NCI-H345 treated with DMSO at 0.1 percent for 48 hours (cell line): ENCODE measurements at regions not wholly inside any gene's neighbourhood (a gene's known extent, or its start where the extent isn't known, plus 50 kb on each side); places are given as distances from the start of the nearest gene placed in this dataset.

ENCODE experiments used
- DNase-seq: peaks from one replicate; lab custom pipeline; 2025; ENCODE audit not compliant: unreplicated experiment; lab: John Stamatoyannopoulos, UW

DNA sequence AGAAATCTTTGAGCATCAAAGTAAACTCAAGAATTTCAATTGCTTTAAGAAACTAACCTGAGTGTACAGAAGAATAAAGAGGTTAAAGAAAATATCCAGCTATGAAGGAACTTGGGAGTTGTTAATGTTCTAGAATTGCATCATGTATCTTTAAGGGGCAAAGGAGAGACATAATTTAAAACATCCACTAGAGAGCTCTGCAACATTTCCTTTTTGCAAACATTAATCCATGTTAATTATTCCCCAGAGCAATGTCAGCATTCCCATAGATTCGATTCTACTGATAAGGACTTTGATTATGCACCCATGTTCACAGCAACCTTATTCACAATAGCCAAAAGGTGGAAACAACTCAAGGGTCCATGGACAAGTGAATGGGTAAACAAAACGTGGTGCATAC is 80.2 kb upstream of the SORBS2 start:
- no peak for DNase-seq

DNA sequence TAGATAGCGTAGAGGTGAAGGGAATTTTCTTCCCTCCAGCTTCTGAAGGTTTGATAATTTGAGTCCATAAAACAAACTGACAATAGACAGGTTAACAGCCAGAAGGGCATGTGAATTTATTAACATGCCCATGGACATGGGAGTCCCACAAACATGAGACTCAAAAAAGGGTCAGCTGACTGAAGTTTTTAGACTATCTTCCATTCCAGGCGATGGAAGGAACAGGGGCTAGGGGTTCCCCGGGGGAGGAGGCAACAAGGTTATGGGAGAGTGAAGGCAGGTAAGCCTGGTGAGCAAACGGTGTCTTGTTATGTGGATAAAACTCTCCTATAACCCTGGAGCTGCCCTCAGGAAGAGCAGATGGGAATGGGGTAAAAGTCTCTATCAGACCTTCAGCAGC is 81.5 kb upstream of the SORBS2 start:
- DNase-seq = no peak

DNA sequence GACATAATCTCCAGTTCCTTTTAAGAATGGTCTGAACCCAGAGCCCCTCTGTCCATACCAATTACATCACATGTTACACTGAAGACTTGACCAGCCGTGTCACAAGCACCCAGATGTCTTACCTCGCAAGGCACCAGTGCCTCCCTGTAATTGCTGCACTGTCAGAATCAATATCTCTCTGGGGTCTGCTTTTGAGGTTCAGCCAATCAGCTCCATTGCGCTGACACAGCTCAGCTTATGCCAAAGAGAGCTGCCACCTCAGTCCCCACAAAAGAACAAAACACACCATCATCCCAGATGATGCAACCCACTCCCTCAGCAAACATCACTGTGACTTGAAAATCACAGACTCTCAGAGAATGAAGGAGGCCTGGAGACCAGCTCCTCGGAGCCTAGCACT is 82.5 kb upstream of the SORBS2 start:
- DNase-seq = no peak

- no peak for DNase-seq
Measured at GRCh38 chr4:185895351-185895750, 83.4 kb upstream of the SORBS2 start.

- no peak for DNase-seq
Measured at GRCh38 chr4:185895866-185896265, 83.9 kb upstream of the SORBS2 start.

DNA sequence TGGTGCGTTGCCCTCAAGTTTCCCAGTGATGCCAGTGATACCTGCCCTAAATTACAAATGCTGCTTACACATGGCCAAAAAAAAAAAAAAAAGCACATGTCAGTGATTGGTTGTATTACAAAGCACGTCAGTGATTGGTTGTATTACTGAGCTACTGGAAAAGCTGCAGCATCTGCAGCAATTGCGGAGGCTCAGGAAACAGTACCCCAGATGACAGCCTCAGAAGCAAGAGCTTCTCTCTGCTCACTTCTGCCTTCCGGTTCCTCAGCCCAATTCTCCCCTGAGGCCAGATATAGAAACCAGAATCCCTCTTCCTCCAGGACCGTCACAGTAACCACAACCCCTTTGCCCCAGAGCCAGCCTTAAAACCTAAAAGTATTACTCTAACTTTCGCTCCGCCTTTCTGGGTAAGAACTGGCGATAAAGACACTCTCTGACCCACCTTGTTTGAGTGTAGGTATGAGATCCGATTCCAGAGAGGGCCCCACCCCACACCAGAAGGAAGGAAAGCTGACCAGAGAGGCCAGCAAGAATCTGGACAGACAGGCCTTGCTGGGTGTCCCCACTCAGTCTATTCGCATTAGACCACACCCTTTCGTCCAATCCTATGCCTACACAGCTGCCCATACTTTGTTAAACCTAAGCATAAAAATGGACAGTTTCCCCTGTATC is 85.0 kb upstream of the SORBS2 start:
- no peak for DNase-seq

- DNase-seq = no peak
Measured at GRCh38 chr4:185898413-185898812, 86.4 kb upstream of the SORBS2 start.

DNA sequence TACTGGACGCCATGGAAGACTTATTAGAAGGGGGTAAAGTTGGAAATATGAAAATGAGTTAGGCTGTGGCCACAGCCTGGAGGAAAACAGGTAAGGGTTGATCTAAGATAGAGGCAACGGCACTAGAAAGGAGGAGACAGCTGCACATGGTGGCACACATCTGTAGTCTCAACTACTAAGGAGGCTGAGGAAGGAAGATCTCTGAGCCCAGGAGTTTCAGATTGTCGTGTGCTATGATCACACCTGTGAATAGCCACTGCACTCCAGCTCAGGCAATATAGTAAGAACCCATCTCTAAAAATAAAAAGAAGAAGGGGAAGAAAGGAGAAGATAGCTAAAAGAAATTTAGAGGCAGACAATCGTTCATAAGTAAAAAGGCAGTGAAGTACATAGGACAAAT is 87.8 kb upstream of the SORBS2 start:
- no peak for DNase-seq

DNA sequence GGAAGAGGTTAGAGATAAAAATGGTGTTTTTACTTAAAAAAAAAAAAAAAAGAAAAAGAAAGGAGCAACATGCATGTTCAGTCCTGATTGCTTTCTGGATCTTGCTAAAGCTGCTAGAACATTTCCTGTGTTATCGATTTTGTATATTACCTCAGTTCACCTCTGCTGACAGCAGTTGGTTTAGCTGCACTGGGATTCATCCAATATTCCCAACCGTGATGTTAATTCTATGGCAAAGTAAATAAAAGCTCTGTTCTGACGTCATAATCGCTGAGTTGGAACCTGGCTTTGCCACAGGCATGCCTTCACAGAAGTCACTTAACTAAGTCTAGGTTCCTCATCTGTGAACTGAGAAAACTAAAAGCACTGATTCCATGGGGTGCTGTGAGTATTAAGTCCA is 90.7 kb upstream of the SORBS2 start:
- no peak for DNase-seq

GRCh38 chr4:185903205-185903604 is 91.2 kb upstream of the SORBS2 start:
- no peak for DNase-seq

- no peak for DNase-seq
Measured at GRCh38 chr4:185904381-185904780, 92.4 kb upstream of the SORBS2 start.

GRCh38 chr4:185909972-185910371 is 98.0 kb upstream of the SORBS2 start:
- DNase-seq = no peak

GRCh38 chr4:185911556-185912064 is 99.6 kb upstream of the SORBS2 start:
- DNase-seq = no peak

DNA sequence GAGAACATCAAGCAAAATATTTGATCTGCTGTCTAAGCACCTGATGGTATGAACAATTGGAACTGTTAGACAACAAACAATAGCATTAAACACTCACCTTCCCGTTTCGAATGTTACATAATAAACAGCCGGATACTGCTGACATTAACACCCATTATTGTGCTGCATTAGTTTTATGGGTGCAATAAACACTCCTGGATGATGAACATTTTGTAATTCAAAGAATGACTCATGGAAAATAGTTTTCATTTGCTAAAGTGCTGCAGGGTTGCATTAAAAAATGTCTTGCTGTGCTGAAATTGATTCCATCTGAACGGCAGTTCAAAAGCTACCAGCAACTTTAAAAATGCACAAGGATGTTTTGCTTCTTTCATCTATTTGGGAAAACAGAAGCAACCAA is 100.8 kb upstream of the SORBS2 start:
- DNase-seq = peak; percentile 16

DNA sequence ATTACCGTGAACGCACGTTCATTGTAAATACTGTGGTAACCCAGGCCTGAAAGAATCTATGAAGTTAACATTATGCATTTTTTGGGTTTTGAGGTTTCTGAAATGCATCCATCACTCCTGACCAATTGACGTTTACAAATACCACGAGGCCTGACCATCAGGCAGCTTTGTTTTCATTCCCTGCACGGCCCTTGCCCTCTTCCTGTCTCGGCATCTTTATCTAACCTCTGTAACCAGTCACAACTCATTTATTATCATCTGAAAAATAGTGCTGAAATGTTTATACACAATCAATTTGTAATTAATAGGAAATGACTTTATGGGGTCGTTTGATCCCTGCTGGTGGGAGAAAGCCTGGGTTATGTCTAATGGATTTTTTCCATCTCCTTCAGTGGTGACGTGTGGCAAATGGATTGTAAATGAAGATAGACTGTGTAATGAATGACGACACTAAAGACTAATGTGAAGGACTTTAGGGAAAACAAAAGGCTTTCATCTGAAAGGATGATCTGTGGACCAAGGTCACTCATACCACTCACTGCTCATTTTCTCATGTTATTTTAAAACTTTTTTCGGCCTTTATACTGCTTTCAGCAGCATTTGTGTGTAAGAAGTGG is 102.7 kb upstream of the SORBS2 start:
- no peak for DNase-seq

- no peak for DNase-seq
Measured at GRCh38 chr4:185915271-185915670, 103.3 kb upstream of the SORBS2 start.

DNA sequence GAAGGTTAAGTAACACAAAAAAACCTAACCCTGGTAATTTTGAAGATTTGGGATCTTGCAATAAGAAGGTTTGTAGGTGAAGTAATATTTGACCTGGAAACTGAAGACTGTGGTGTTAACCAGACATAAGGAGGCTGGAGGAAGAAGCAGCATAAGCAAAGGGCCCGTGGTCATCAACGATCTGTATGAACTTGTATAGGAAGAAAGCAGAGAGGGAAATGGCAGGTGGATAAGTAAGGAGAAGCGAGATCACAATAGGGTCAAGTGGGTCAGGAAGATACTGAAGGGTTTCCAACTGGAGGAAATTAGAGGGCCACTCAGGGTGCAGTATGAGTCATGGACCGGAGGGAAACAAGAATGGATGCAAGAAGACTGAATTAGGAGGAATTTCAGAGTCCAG is 103.8 kb upstream of the SORBS2 start:
- no peak for DNase-seq

DNA sequence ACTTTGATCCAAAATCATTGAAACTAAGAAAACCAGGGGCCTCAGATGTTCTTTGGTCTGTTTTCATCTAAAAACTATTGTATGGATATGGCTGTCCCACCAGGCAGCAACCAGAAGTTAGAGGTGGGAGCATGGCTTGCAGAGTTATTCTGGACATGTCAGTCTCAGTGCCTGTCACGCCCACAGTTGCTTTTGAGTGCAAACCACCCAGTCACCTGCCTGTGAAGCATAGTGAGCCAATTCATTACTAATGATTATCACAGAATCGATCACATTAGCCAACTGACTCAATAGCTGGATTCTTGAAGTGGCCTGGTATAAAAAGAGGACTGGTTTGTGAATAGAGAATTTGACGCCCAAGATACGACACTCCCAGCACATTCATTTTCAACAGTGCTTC is 104.2 kb upstream of the SORBS2 start:
- no peak for DNase-seq

DNA sequence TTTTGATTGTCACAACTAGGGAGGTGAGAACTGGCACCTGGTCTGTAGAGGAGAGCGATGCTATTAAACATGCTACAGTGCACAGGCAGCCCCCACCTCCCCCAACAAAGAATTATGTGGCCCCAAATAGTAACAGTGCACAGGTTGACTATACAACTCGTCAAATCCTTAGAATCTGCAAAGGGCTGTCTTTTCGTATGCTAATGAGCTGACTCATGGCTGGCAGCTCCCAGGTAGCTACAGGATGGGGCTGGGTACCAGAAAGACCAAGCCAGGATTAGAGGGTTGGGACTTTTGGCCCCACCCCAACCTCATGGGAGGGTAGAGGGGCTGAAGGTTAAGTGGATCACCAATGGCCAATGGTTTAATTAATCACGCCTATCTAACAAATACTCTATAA is 104.7 kb upstream of the SORBS2 start:
- DNase-seq = no peak

GRCh38 chr4:185919107-185919506 is 107.1 kb upstream of the SORBS2 start:
- no peak for DNase-seq

DNA sequence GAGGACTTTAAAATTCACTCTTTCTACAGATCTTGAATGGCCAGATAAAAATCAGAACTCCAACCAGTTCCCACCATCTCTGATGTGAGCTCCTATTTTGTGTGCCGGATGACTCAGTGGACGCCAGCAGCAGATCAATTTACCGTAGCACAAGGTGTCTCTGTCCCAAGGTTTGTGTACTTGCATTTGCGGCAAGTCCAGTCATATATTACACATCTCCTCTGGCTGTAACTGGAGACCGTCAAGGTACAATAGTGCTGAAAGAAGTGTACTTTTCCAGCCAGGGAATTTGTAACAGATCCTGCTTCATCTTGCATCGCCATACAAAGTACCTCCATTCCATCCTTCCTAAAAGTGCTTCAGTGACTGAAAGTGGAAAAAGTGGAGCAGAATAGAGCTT is 108.2 kb upstream of the SORBS2 start:
- DNase-seq = no peak

GRCh38 chr4:185920691-185921260 is 108.8 kb upstream of the SORBS2 start:
- no peak for DNase-seq
